PC-3 (cell line): ENCODE measurements at regions not wholly inside any gene's neighbourhood (a gene's known extent, or its start where the extent isn't known, plus 50 kb on each side); places are given as distances from the start of the nearest gene placed in this dataset.

Experiments
- ATAC-seq: fragments of 200-7000 bp; cut with Tn5 transposase; 2 replicates; pipeline ENCODE4 v1.9.1; 2020; ENCODE audit warnings: mild to moderate bottlenecking, moderate library complexity
- BruUV-seq: library from RNA; stranded (reverse); fragments of 400-500 nt; replicated peaks from 2 replicates; lab custom pipeline; 2021; lab: Mats Ljungman, UMichigan
- CTCF ChIA-PET: fragments of 300-600 bp; sonication (Branson Sonifier 250); formaldehyde crosslinking; loops from one replicate; lab custom pipeline; 2022; ENCODE audit warnings: antibody characterized with exemption; lab: Charles Lee
- POLR2A ChIA-PET: fragments of 300-600 bp; sonication (Branson Sonifier 250); formaldehyde crosslinking; loops from one replicate; lab custom pipeline; 2022; ENCODE audit warnings: antibody characterized with exemption; ENCODE audit not compliant: unreplicated experiment; lab: Charles Lee
- DNase-seq: peaks from one replicate; pipeline ENCODE4 v3.0.0-alpha.2; 2015
- H2AFZ ChIP-seq: fragments of 300-600 bp; sonication (generic); 2 replicates; pipeline ENCODE4 v1.6.0; 2016; ENCODE audit warnings: antibody characterized with exemption, low read length
- H3F3A ChIP-seq: fragments of 300-600 bp; sonication (generic); one replicate; pipeline ENCODE4 v1.6.0; 2017; ENCODE audit warnings: antibody characterized with exemption, low read length, control low read depth, mild to moderate bottlenecking; ENCODE audit not compliant: unreplicated experiment
- H3K27ac ChIP-seq: fragments of 300-600 bp; sonication (generic); 2 replicates; pipeline ENCODE4 v1.5.1; 2016; ENCODE audit warnings: mild to moderate bottlenecking, low read length
- H3K27me3 ChIP-seq: fragments of 300-600 bp; sonication (generic); 2 replicates; pipeline ENCODE4 v1.6.1; 2016; ENCODE audit warnings: low read length, mixed read lengths
- H3K36me3 ChIP-seq: fragments of 300-600 bp; sonication (generic); 2 replicates; pipeline ENCODE4 v1.6.1; 2016; ENCODE audit warnings: low read depth, mixed run types, low read length, mixed read lengths
- H3K4me1 ChIP-seq: fragments of 300-600 bp; sonication (generic); 2 replicates; pipeline ENCODE4 v1.5.1; 2016; ENCODE audit warnings: low read length; ENCODE audit not compliant: insufficient read depth
- H3K4me2 ChIP-seq: fragments of 300-600 bp; sonication (generic); 2 replicates; pipeline ENCODE4 v1.6.0; 2016; ENCODE audit warnings: low read length
- H3K4me3 ChIP-seq: fragments of 300-600 bp; sonication (generic); 2 replicates; pipeline ENCODE4 v1.5.1; 2016; ENCODE audit warnings: mild to moderate bottlenecking, low read length, mixed read lengths
- H3K79me2 ChIP-seq: fragments of 300-600 bp; sonication (generic); 2 replicates; pipeline ENCODE4 v1.6.1; 2017; ENCODE audit warnings: low read length, mixed read lengths
- H3K9ac ChIP-seq: fragments of 300-600 bp; sonication (generic); 2 replicates; pipeline ENCODE4 v1.6.0; 2016; ENCODE audit warnings: mild to moderate bottlenecking, low read length
- H3K9me2 ChIP-seq: fragments of 300-600 bp; sonication (generic); replicated peaks from 2 replicates; pipeline ENCODE4 v1.6.1; 2016; ENCODE audit warnings: mixed run types, low read length, mixed read lengths
- H3K9me3 ChIP-seq: fragments of 300-600 bp; sonication (generic); 2 replicates; pipeline ENCODE4 v1.6.1; 2016; ENCODE audit warnings: low read length, mixed read lengths
- H4K20me1 ChIP-seq: fragments of 300-600 bp; sonication (generic); 2 replicates; pipeline ENCODE4 v1.6.1; 2016; ENCODE audit warnings: low read length, mixed read lengths
- EZH2 ChIP-seq: fragments of 300-600 bp; sonication (generic); IDR thresholded peaks from one replicate; pipeline ENCODE4 v1.6.1; 2017; ENCODE audit warnings: antibody characterized with exemption, mild to moderate bottlenecking, low read length; ENCODE audit not compliant: unreplicated experiment
- EZH2phosphoT487 ChIP-seq: fragments of 300-600 bp; sonication (generic); IDR thresholded peaks from 2 replicates; pipeline ENCODE4 v1.6.1; 2018; ENCODE audit warnings: mild to moderate bottlenecking, antibody characterized with exemption, low read length, borderline replicate concordance
- intact Hi-C: fragments of 100-400 bp; cut with micrococcal nuclease; formaldehyde crosslinking; loops from 2 replicates; pipeline ENCODE4 v1.9.0; 2023
- TF ChIP-seq, protein P1 (sequence below): fragments of 300-600 bp; sonication (generic); conservative IDR thresholded peaks from 2 replicates; pipeline ENCODE4 v1.5.1; 2017; ENCODE audit warnings: antibody characterized with exemption, low read depth, mild to moderate bottlenecking, low read length

DNA sequence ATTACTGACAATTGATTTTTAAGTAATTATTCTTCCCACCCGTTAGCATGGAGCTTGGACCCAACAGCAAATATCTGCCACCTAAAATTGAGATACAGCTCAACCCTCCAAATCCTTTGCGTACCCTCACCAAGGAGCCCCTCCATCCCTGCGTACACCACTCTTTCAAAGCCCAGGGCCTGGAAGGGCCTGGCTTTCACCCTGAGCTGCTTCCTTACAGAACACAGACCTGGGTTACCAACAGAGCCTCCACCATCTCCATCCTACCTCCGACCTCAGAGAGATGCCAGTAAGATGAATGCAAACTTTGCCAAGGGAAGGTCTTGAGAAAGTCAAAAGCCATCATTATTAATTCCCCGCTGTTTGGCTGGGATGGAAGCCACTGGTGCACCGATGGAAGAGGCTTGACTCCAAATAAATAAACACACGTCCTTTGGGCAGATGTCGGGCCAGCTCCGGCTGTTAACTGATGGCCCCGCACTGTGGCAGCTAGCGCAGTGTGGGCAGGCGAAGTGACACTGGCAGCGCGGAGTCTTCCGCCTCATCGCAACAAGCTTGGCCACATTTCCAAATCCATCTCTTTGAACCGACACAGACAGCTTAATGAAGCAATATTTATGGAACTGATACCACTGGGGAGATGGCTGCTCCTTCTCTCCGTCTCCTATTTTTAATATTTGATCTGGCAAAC is 150.2 kb upstream of the VSTM2B start:
- H3K79me2 ChIP-seq: no peaks in the 10 kb centered on the region
- BruUV-seq: no TSS peak
- no peaks in the 10 kb centered on the region for H3K9me2 ChIP-seq
- DNase-seq (no peak), ATAC-seq (no peak)
- no peaks in the 10 kb centered on the region for H3K4me1 ChIP-seq
- H3K27ac ChIP-seq: no peak overlapping the region
- no peaks in the 10 kb centered on the region for H3K9me3 ChIP-seq
- no peak overlapping the region for H3K9ac ChIP-seq
- H3K27me3 ChIP-seq: peaks cover 8% of the 10 kb centered on the region; the same call in 1 of the 2 replicates
- TF ChIP-seq, protein P1, sequence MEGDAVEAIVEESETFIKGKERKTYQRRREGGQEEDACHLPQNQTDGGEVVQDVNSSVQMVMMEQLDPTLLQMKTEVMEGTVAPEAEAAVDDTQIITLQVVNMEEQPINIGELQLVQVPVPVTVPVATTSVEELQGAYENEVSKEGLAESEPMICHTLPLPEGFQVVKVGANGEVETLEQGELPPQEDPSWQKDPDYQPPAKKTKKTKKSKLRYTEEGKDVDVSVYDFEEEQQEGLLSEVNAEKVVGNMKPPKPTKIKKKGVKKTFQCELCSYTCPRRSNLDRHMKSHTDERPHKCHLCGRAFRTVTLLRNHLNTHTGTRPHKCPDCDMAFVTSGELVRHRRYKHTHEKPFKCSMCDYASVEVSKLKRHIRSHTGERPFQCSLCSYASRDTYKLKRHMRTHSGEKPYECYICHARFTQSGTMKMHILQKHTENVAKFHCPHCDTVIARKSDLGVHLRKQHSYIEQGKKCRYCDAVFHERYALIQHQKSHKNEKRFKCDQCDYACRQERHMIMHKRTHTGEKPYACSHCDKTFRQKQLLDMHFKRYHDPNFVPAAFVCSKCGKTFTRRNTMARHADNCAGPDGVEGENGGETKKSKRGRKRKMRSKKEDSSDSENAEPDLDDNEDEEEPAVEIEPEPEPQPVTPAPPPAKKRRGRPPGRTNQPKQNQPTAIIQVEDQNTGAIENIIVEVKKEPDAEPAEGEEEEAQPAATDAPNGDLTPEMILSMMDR: no peak
- no peak for TF ChIP-seq EZH2phosphoT487
- no peaks in the 10 kb centered on the region for H3K36me3 ChIP-seq
- H3K4me2 ChIP-seq: no peak overlapping the region
- H3K4me3 ChIP-seq: no peak overlapping the region
- intact Hi-C loops: no loop called here
- CTCF ChIA-PET: no interaction called here
- H2AFZ ChIP-seq: no peak overlapping the region
- H3F3A ChIP-seq: no peaks in the 10 kb centered on the region
- no peaks in the 10 kb centered on the region for H4K20me1 ChIP-seq
- POLR2A ChIA-PET: no interaction called here

DNA sequence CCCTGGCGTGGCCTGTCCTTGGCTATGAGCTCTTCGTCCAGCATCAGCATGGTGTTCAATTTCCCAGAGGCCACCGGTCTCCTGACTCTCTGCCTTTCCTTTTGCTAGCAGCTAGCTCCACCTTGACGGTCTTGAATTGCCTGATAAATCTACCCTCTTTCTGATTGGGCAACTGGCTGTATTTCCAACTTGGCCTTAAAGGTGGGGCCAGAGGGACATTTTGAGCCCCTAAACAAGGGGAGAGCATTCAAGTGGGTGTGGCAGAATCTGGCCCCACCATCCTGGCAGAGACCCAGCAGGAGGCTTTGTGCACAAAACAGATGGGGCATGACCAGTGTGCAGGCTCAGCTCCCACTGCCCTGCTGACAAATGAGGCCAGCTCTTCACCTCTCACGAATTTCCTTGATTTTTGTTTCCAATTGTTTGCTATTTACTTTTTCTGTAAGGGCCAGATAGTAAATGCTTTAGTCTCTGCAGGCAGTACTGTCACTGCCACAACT is 148.9 kb upstream of the VSTM2B start:
- no peaks in the 10 kb centered on the region for H3K9me2 ChIP-seq
- ChIA-PET POLR2A (no interaction called here), CTCF (no interaction called here)
- peaks cover 8% of the 10 kb centered on the region; the same call in 1 of the 2 replicates for H3K27me3 ChIP-seq
- no TSS peak for BruUV-seq
- DNase-seq (no peak), ATAC-seq (no peak)
- intact Hi-C loops: no loop called here
- no peak overlapping the region for H3K27ac ChIP-seq
- H2AFZ ChIP-seq: no peak overlapping the region
- no peaks in the 10 kb centered on the region for H3K9me3 ChIP-seq
- TF ChIP-seq EZH2phosphoT487 (no peak), EZH2 (no peak)
- TF ChIP-seq, protein P1: no peak
- H3K4me3 ChIP-seq: no peak overlapping the region
- no peaks in the 10 kb centered on the region for H3K4me1 ChIP-seq
- no peaks in the 10 kb centered on the region for H3K36me3 ChIP-seq
- no peaks in the 10 kb centered on the region for H3F3A ChIP-seq
- H3K79me2 ChIP-seq: no peaks in the 10 kb centered on the region
- no peaks in the 10 kb centered on the region for H4K20me1 ChIP-seq
- no peak overlapping the region for H3K9ac ChIP-seq
- no peak overlapping the region for H3K4me2 ChIP-seq

DNA sequence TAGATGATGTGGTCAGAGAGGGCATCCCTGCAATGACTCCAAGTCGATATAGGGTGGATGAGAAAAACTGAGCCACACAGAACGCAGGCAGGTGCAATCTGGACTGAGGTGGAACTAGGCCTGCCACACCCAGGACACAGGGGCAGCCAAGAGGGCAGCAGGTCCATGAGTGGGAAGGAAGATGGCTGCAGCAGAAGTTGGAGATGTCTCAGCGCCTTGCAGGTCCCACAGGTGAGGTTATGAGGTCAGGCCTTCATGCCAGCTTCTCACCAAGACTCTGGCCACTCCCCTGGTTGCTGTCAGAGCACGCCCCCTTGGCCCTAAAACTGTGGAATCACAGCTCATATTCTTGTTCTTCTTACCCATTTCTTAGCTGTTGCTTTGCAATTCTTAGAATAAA is 147.7 kb upstream of the VSTM2B start:
- Histone ChIP-seq H3K4me2 (no peak overlapping the region), H3F3A (no peaks in the 10 kb centered on the region), H3K9ac (no peak overlapping the region), H3K36me3 (no peaks in the 10 kb centered on the region), H2AFZ (no peak overlapping the region), H3K27ac (no peak overlapping the region), H3K4me3 (no peak overlapping the region), H3K9me3 (no peaks in the 10 kb centered on the region), H3K4me1 (no peaks in the 10 kb centered on the region), H3K27me3 (peaks cover 8% of the 10 kb centered on the region; the same call in 1 of the 2 replicates), H4K20me1 (no peaks in the 10 kb centered on the region), H3K9me2 (no peaks in the 10 kb centered on the region), H3K79me2 (no peaks in the 10 kb centered on the region)
- DNase-seq (no peak), ATAC-seq (no peak)
- ChIA-PET CTCF (no interaction called here), POLR2A (no interaction called here)
- intact Hi-C loops: no loop called here
- TF ChIP-seq EZH2phosphoT487 (no peak), EZH2 (no peak)
- TF ChIP-seq, protein P1: no peak
- no TSS peak for BruUV-seq
